Ascending aorta (tissue), 2 donors: ENCODE measurements at regions not wholly inside any gene's neighbourhood (a gene's known extent, or its start where the extent isn't known, plus 50 kb on each side); places are given as distances from the start of the nearest gene placed in this dataset.

Source experiments
- DNase-seq, 2 donors: peaks; one replicate each; pipeline ENCODE4 v3.0.0-alpha.2; 2019; ENCODE audit warnings: low spot score in 2 of 2
- H3K27ac ChIP-seq, 2 donors: fragments of 200-600 bp; sonication (generic); one replicate each; pipeline ENCODE4 v1.5.1; 2016 to 2017; ENCODE audit warnings: mild to moderate bottlenecking in 1 of 2
- H3K27me3 ChIP-seq: fragments of 200-600 bp; sonication (generic); one replicate; pipeline ENCODE4 v1.5.1; 2017
- H3K36me3 ChIP-seq, 2 donors: fragments of 200-600 bp; sonication (generic); one replicate each; pipeline ENCODE4 v1.5.1; 2016
- H3K4me1 ChIP-seq, 2 donors: fragments of 200-600 bp; sonication (generic); one replicate each; pipeline ENCODE4 v1.5.1; 2016 to 2017; ENCODE audit warnings: mild to moderate bottlenecking in 1 of 2
- H3K4me3 ChIP-seq, 2 donors: fragments of 200-600 bp; sonication (generic); one replicate each; pipeline ENCODE4 v1.5.1; 2016 to 2017; ENCODE audit warnings: mild to moderate bottlenecking in 1 of 2
- H3K9me3 ChIP-seq, 2 donors: fragments of 200-600 bp; sonication (generic); one replicate each; pipeline ENCODE4 v1.5.1; 2016
- intact Hi-C: fragments of 100-400 bp; cut with DNase I; formaldehyde crosslinking; loops from one replicate; pipeline ENCODE4 v1.15.1; 2023
- TF ChIP-seq, protein P1 (sequence below), 3 experiments: fragments of 200-600 bp in 2 of 3; fragments of 450-650 bp in 1 of 3; sonication (generic) in 2 of 3; IDR thresholded peaks; one replicate each; pipeline ENCODE4 v1.5.1; 2016 to 2019; ENCODE audit warnings: antibody characterized with exemption in 3 of 3, mild to moderate bottlenecking in 1 of 3, moderate library complexity in 1 of 3

DNA sequence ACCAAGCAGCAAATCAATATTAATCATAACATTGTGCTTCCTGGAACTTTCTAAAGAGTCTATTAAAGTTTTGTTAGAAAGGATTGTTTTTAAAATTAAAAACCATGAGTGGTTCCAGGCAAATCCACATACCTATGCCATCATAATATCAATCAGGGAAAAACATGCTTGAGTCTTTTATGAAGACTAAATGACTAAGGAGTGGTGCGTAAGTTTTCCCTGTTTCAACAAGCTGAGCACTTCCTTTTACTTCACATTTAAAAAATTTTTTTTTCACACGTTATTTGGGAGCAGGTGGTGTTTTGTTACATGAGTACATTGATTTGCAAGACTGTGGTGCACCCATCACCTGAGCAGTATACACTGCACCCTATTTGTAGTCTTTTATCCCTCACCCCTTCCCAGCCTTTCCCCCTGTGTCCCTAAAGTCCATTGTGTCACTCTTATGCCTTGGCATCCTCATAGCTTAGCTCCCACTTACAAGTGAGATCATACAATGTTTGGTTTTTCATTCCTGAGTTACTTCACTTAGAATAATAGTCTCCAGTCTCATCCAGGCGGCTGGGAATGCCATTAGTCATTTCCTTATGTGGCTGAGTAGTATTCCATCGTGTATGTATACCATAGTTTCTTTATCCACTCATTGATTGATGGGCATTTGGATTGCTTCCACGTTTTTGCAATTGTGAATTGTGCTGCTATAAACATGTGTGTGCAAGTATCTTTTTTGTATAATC lies 1190.3 kb upstream of the RAG2 start:
- intact Hi-C loops, result no loop called here
- H3K36me3 ChIP-seq, result no peaks in the 10 kb centered on the region
- DNase-seq, result no peak
- TF ChIP-seq, protein P1, sequence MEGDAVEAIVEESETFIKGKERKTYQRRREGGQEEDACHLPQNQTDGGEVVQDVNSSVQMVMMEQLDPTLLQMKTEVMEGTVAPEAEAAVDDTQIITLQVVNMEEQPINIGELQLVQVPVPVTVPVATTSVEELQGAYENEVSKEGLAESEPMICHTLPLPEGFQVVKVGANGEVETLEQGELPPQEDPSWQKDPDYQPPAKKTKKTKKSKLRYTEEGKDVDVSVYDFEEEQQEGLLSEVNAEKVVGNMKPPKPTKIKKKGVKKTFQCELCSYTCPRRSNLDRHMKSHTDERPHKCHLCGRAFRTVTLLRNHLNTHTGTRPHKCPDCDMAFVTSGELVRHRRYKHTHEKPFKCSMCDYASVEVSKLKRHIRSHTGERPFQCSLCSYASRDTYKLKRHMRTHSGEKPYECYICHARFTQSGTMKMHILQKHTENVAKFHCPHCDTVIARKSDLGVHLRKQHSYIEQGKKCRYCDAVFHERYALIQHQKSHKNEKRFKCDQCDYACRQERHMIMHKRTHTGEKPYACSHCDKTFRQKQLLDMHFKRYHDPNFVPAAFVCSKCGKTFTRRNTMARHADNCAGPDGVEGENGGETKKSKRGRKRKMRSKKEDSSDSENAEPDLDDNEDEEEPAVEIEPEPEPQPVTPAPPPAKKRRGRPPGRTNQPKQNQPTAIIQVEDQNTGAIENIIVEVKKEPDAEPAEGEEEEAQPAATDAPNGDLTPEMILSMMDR (IDR thresholded peaks at IDR 0.05), result no peak
- H3K9me3 ChIP-seq, result peaks cover 0 to 5% of the 10 kb centered on the region in 2 donors
- H3K4me1 ChIP-seq, result no peaks in the 10 kb centered on the region
- no peaks in the 10 kb centered on the region for H3K27me3 ChIP-seq
- no peak overlapping the region for H3K4me3 ChIP-seq
- no peak overlapping the region for H3K27ac ChIP-seq

DNA sequence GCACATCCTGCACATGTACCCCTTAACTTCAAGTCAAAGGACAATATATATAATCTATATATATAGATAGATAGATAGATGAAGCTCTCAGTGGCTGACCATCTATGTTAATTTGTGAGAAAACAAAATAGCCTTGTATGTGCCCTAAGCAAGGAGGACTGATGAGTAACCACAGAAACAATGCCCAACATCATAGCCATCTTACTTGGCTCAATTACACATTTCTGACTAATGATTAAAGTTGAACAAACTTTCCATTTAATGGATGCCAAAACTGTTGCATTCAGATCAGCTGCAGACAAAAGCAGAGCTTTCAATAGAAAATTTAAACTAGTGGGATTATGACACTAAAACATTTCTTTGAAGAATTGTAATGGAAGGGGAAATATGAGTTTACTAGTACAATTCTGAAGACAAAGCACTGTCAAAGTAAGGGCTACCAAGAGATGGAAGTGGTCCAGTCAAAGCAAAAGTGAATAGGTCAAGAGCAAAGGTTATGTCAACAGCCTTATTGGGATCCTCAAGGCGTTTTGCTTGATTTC lies 1188.2 kb upstream of the RAG2 start:
- H3K27me3 ChIP-seq, result no peaks in the 10 kb centered on the region
- TF ChIP-seq, protein P1 (IDR thresholded peaks at IDR 0.05), result no peak
- H3K4me1 ChIP-seq, result no peaks in the 10 kb centered on the region
- DNase-seq, result no peak
- intact Hi-C loops, result no loop called here
- no peaks in the 10 kb centered on the region for H3K36me3 ChIP-seq
- H3K4me3 ChIP-seq, result no peak overlapping the region
- H3K9me3 ChIP-seq, result peaks cover 0 to 16% of the 10 kb centered on the region in 2 donors
- H3K27ac ChIP-seq, result no peak overlapping the region

DNA sequence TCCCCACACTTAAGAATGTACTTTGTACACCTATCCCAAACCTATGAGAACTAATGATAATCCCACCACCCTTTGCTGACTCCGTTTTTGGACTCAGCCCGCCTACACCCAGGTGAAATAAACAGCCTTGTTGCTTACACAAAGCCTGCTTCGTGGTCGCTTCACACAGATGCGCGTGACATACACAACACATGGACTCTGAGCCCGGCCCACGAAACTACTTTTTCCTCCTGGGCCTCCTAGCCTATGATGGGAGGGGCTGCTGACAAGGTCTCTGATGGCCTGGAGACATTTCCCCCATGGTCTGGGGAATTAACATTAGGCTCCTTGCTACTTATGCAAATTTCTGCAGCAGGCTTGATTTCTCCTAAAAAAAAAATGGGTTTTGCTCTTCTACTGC lies 1176.4 kb upstream of the RAG2 start:
- DNase-seq, result no peak
- TF ChIP-seq, protein P1 (IDR thresholded peaks at IDR 0.05), result no peak
- Histone ChIP-seq H3K9me3 (no peaks in the 10 kb centered on the region), H3K36me3 (no peaks in the 10 kb centered on the region), H3K27me3 (no peaks in the 10 kb centered on the region), H3K4me3 (no peak overlapping the region), H3K27ac (no peak overlapping the region), H3K4me1 (no peaks in the 10 kb centered on the region)
- intact Hi-C loops, result no loop called here

DNA sequence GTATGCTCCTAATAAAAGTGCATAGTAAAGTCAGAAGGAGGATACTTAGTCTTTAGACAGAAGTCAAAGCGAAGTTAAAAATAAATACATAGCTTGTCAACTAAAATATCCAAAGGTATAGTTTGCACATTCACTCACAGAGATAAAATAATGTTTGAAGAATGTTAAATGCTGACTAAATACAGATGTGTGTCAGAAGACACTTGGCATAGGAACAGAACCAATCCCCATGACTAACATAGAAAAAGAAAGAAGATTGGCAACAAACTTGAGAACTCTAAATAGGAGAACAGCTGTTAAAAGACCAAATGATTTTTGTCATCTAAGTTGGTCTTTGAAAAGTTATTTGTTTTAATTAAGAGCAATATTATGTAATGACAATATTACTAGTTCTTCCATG lies 1172.1 kb upstream of the RAG2 start:
- no peaks in the 10 kb centered on the region for H3K9me3 ChIP-seq
- H3K27ac ChIP-seq, result no peak overlapping the region
- H3K4me3 ChIP-seq, result no peak overlapping the region
- TF ChIP-seq, protein P1 (IDR thresholded peaks at IDR 0.05), result no peak
- no peaks in the 10 kb centered on the region for H3K4me1 ChIP-seq
- DNase-seq, result no peak
- no peaks in the 10 kb centered on the region for H3K36me3 ChIP-seq
- no peaks in the 10 kb centered on the region for H3K27me3 ChIP-seq
- intact Hi-C loops, result no loop called here

DNA sequence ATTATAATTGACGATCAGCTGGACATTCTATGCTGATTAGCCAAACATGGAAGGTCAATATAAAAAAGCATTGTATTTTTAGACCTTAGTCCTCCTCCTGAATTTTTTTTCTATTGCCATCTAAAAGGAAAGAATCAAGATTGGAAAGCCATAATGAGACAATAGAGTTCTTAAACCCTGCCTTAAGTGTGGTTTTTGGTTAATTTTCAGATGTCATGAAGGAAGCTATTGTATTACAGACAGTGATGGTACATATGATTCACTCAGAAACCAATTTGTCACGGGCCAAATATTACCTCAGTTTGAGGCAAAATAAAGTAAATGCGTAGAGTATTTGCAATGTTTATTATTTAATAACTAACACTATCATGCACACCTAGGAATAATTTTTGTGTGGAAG lies 1164.0 kb upstream of the RAG2 start:
- TF ChIP-seq, protein P1 (IDR thresholded peaks at IDR 0.05), result no peak
- DNase-seq, result no peak

More for the DNA sequence above, 1164.0 kb upstream of the RAG2 start:
- intact Hi-C loops, result no loop called here
- Histone ChIP-seq H3K4me3 (no peak overlapping the region), H3K27me3 (no peaks in the 10 kb centered on the region), H3K36me3 (no peaks in the 10 kb centered on the region), H3K4me1 (no peaks in the 10 kb centered on the region), H3K9me3 (no peaks in the 10 kb centered on the region), H3K27ac (no peak overlapping the region)
